ENCODE measurements at regions not wholly inside any gene's neighbourhood (a gene's known extent, or its start where the extent isn't known, plus 50 kb on each side); places are given as distances from the start of the nearest gene placed in this dataset.

- TF ChIP-seq EZH2 (IDR thresholded peaks at IDR 0.05; ENCODE audit: borderline replicate concordance, low read depth, low read length, severe bottlenecking) (no peak), POLR2AphosphoS5 (IDR thresholded peaks at IDR 0.05; ENCODE audit: insufficient read depth, low read depth, low read length) (no peak), CTCF (IDR thresholded peaks at IDR 0.05; ENCODE audit: extremely low read depth in 1 of 2, insufficient read depth in 1 of 2, low read depth in 1 of 2, low read length in 2 of 2) (no peak)
These were observed 332.6 kb upstream of the CHORDC1 start for GRCh38 chr11:90555477-90555876.

All from endothelial cell of umbilical vein (primary cell).